Activated T-helper 1 cell treated with anti-CD3 and anti-CD28 coated beads, Interleukin-12 subunit alpha, Interleukin-12 subunit beta, Interleukin-2, Interleukin-4 antibody, amounts not matched to agents 30 ng/mL and 10 ng/mL and 1 ng/mL, durations not matched to agents 14 hours and 24 hours and 36 hours (primary cell): ENCODE measurements at regions not wholly inside any gene's neighbourhood (a gene's known extent, or its start where the extent isn't known, plus 50 kb on each side); places are given as distances from the start of the nearest gene placed in this dataset.
"Not testable (repeated sequence)": the region's sequence is repeated elsewhere in the genome, so short reads cannot be mapped to it uniquely, and the experiment has no call there.

Experiments
- DNase-seq: peaks from one replicate; pipeline ENCODE4 v3.0.0; 2021; ENCODE audit warnings: low spot score
- H3K27ac Mint-ChIP-seq: one replicate; pipeline ENCODE4 v1.8.0; 2021; ENCODE audit warnings: mild to moderate bottlenecking, mixed read lengths
- H3K27me3 Mint-ChIP-seq: one replicate; pipeline ENCODE4 v1.8.0; 2022; ENCODE audit warnings: mild to moderate bottlenecking, moderate library complexity, mixed read lengths; ENCODE audit not compliant: insufficient read depth
- H3K36me3 Mint-ChIP-seq: one replicate; pipeline ENCODE4 v1.8.0; 2021; ENCODE audit warnings: low read depth, mixed read lengths
- H3K4me1 Mint-ChIP-seq: one replicate; pipeline ENCODE4 v1.8.0; 2021; ENCODE audit warnings: low read depth, mixed read lengths
- H3K4me3 Mint-ChIP-seq: one replicate; pipeline ENCODE4 v1.8.0; 2021; ENCODE audit warnings: mild to moderate bottlenecking, moderate library complexity, mixed read lengths
- H3K9me3 Mint-ChIP-seq: one replicate; pipeline ENCODE4 v1.8.0; 2021; ENCODE audit warnings: mixed read lengths
- intact Hi-C: fragments of 100-400 bp; cut with micrococcal nuclease; formaldehyde crosslinking; loops from one replicate; pipeline ENCODE4 v1.15.1; 2024

DNA sequence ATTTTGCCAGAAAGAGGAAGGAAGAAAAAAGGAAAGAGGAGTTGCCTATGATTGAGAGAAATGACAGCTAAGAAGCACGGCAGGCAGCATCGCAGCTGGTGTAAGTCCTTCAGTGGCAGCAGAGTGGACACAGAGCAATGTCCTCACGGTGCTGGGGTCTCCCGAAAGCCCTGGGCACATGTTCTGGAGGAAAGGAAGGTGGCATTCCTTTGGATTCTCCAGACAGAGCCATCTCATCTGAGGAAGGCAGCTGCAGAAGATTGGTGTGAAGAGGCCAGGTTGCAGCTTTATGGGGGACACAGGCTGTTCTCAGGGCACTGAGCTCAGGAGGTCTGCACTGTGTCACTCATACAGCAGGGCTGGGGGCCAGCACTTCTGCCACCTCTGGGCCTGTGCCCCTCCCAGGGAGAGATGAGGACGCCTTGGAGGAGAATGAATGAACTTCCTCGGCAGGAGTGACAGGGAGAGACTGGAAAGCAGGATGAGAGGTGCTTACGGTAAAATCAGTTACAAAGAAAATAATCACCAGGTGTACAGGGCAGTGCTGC, 252.0 kb upstream of the MYT1L start:
- Mint-ChIP-seq H3K27me3 (no peaks in the 10 kb centered on the region), H3K9me3 (no peaks in the 10 kb centered on the region), H3K4me1 (no peaks in the 10 kb centered on the region), H3K4me3 (no peak overlapping the region), H3K36me3 (no peaks in the 10 kb centered on the region), H3K27ac (no peak overlapping the region)
- DNase-seq: no peak
- intact Hi-C loops: no loop called here

DNA sequence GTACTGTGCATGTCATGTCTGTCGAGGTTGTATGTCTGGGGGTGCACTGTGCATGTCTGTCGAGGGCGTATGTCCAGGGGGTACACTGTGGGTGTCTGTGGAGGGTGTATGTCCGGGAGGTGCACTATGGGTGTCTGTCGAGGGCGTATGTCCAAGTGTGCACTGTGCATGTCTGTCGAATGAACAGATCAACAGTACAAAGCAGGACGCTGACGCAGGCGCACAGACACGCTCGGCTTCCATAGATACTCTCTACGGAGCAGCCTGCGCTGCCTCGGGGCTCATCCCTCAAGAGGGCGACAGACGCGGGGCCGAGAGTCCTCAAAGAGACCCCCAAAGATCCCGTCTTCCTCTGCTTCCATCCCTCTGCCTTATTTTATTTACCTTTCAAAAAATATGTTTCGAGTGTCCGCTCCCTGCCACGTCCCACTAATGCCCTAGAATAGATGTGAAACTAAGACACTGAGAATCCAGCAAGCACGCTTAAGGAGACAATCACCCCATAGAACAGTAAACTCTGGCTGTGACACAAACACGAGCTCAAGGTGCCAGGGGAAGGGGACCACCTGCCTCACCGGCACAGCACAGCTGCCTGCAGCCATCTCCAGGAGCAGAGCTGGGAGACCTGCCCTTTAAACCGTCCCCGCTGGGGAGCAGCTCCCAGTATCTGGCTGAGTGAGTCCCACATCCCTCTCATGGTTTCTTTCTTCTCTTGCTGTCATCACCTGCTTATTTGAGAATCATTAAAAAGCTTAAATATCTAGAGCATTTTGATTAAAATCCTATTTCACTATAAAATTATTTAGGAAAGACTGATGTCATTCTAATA, 250.5 kb upstream of the MYT1L start:
- no peak for DNase-seq
- Mint-ChIP-seq H3K9me3 (no peaks in the 10 kb centered on the region), H3K4me3 (no peak overlapping the region)

DNA sequence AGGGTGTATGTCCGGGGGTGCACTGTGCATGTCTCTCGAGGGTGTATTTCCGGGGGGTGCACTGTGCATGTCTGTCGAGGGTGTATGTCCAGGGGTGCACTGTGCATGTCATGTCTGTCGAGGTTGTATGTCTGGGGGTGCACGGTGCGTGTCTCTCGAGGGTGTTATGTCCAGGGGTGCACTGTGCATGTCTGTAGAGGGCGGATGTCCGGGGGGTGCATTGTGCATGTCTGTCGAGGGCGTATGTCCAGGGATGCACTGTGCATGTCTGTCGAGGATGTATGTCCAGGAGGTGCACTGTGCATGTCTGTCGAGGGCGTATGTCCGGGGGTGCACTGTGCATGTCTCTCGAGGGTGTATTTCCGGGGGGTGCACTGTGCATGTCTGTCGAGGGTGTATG, 249.8 kb upstream of the MYT1L start:
- H3K36me3 Mint-ChIP-seq, H3K4me3 Mint-ChIP-seq, intact Hi-C loops, H3K9me3 Mint-ChIP-seq, H3K27me3 Mint-ChIP-seq, H3K4me1 Mint-ChIP-seq, H3K27ac Mint-ChIP-seq, DNase-seq: not testable (repeated sequence)

More for the DNA sequence above, 250.5 kb upstream of the MYT1L start:
- H3K36me3 Mint-ChIP-seq: no peaks in the 10 kb centered on the region
- no peaks in the 10 kb centered on the region for H3K27me3 Mint-ChIP-seq
- H3K4me1 Mint-ChIP-seq: no peaks in the 10 kb centered on the region
- intact Hi-C loops: no loop called here
- no peak overlapping the region for H3K27ac Mint-ChIP-seq

DNA sequence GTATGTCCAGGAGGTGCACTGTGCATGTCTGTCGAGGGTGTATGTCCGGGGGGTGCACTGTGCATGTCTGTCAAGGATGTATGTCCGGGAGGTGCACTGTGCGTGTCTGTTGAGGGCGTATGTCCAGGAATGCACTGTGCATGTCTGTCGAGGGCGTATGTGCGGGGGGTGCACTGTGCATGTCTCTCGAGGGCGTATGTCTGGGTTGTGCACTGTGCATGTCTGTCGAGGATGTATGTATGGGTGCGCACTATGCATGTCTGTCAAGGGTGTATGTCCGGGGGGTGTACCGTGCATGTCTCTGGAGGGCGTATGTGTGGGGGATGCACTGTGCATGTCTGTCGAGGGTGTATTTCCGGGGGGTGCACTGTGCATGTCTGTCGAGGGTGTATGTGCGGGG, 249.3 kb upstream of the MYT1L start:
- Mint-ChIP-seq H3K27me3 (no peaks in the 10 kb centered on the region), H3K36me3 (no peaks in the 10 kb centered on the region), H3K4me1 (no peaks in the 10 kb centered on the region), H3K4me3 (no peak overlapping the region), H3K9me3 (no peaks in the 10 kb centered on the region), H3K27ac (no peak overlapping the region)
- intact Hi-C loops: no loop called here
- no peak for DNase-seq

DNA sequence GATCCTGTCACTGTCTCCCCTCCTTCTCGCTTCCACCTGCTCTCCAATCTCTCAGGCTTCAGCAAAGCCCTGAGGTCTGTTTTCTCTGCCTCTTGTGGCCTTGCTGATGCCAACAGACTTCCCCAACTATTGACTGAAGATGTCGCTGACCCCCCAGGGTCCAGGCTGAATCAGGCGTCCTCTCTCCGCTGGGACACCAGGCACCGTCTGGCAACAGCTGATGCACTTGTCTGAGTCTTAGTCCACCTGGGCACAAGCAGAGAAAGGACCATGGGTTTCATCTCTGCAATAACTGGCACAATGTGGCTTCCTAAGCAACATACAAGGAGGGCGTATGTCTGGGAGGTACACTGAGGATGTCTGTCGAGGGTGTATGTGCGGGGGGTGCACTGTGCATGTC, 248.7 kb upstream of the MYT1L start:
- no peak overlapping the region for H3K27ac Mint-ChIP-seq
- H3K36me3 Mint-ChIP-seq: no peaks in the 10 kb centered on the region

DNA sequence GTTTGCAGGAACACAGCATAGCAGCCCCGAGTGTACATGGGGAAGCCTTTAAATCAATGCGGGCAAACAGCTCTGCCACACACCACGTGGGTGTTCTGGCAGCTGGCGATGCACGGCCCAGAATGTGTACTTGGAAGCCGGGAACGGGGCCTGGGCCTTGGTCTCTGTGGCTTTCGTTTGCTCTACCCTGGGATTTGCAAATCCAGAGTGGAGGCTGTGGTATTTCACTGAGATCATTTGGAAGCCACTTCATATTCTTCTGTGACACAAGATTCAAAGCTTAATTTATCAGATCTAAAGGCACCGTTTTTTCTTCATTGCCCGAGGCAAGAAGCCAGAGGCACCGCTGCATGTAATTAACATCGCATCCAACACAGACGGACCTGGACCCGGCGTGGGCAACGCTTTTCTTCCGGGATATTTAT, 246.3 kb upstream of the MYT1L start:
- no peak for DNase-seq
- Mint-ChIP-seq H3K9me3 (no peaks in the 10 kb centered on the region), H3K36me3 (no peaks in the 10 kb centered on the region), H3K4me1 (no peaks in the 10 kb centered on the region), H3K27ac (no peak overlapping the region), H3K27me3 (no peaks in the 10 kb centered on the region), H3K4me3 (no peak overlapping the region)
- intact Hi-C loops: no loop called here

More for the DNA sequence above, 248.7 kb upstream of the MYT1L start:
- Mint-ChIP-seq H3K9me3 (no peaks in the 10 kb centered on the region), H3K4me3 (no peak overlapping the region), H3K4me1 (no peaks in the 10 kb centered on the region), H3K27me3 (no peaks in the 10 kb centered on the region)
- intact Hi-C loops: no loop called here
- no peak for DNase-seq

DNA sequence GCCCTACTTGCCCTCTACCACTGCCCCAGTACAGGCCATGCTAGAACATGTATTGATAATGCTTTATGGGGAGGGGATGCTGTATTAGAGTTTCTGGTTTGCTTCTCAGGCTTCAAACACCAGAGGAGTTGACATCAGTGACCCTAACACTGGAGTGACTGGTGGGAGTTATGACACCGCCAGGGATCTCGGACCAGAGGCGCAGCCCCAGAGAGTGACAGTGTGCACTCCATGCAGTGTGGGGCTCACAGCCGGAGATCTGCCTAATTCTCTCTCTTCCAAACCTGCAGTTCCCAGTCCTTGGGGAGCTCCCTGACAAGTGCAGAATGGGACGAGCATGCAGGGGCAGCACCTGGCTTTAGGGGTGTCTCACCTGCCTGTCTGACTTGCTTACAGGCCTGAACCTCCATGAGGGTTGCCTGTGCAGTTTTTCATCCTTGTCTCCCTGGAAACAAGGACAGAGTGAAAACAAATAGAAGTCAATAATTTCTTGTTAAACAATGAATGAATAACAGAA, 244.9 kb upstream of the MYT1L start:
- Mint-ChIP-seq H3K4me1 (no peaks in the 10 kb centered on the region), H3K9me3 (no peaks in the 10 kb centered on the region), H3K27me3 (no peaks in the 10 kb centered on the region), H3K27ac (no peak overlapping the region), H3K36me3 (no peaks in the 10 kb centered on the region), H3K4me3 (no peak overlapping the region)
- intact Hi-C loops: no loop called here
- no peak for DNase-seq

DNA sequence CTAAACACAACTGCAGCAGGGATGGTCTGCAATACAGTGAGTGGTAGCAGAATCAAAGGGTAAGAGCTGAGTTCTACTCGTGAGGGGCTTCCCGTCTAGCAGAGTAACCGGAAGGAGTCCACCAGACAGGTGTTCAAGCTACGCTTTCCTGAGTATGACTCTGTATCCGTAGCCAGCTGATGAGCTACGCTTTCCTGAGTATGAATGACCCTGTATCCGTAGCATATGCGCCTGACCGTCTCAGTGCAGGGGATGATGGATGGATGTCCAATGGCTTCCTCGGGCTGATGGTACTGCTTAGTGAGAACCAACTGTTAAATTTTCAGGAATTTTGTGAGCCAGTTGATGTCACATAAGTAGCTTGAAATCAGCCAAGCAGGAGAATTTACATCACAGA, 244.1 kb upstream of the MYT1L start:
- Mint-ChIP-seq H3K27ac (no peak overlapping the region), H3K36me3 (no peaks in the 10 kb centered on the region), H3K4me1 (no peaks in the 10 kb centered on the region), H3K4me3 (no peak overlapping the region), H3K27me3 (no peaks in the 10 kb centered on the region), H3K9me3 (no peaks in the 10 kb centered on the region)
- no peak for DNase-seq
- intact Hi-C loops: no loop called here

DNA sequence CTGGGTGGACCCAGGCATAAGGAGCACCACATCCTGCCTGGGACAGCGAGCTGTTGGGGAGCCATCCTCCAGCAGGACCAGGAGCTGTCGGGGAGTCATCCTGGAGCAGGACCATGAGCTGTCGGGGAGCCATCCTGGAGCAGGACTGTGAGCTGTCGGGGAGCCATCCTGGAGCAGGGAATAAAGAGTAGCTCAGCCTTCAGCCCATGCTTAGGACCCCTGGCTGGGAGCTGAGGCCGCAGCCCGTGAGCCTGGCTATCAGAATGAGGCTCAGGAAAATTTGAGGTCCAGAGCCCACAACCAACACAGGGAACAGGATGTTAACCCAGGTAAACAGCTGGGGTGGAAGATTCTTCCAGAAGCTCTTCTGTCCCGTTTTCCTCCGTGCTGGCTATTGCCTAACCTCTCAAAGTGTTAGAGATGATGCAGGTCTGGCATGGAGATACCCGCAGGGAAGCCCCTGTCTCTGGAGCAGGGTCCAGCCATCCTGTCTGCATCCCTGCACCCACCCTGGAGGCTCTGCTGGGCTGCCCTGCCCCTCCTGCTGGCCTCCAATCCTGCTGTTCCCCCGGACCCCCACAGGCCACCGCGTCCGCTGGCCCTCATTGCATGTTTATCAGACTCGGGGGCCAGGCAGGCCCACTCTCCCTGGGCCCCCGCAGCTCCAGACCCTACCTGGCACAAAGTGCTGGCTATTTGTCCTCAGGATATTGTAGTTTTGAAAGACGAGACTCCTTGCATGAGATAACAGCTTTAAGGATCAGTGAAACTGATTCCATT, 243.5 kb upstream of the MYT1L start:
- H3K9me3 Mint-ChIP-seq: no peaks in the 10 kb centered on the region
- DNase-seq: no peak
- H3K4me3 Mint-ChIP-seq: no peak overlapping the region
- no peaks in the 10 kb centered on the region for H3K27me3 Mint-ChIP-seq
- no peak overlapping the region for H3K27ac Mint-ChIP-seq
- no peaks in the 10 kb centered on the region for H3K36me3 Mint-ChIP-seq
- no peaks in the 10 kb centered on the region for H3K4me1 Mint-ChIP-seq
- intact Hi-C loops: no loop called here

DNA sequence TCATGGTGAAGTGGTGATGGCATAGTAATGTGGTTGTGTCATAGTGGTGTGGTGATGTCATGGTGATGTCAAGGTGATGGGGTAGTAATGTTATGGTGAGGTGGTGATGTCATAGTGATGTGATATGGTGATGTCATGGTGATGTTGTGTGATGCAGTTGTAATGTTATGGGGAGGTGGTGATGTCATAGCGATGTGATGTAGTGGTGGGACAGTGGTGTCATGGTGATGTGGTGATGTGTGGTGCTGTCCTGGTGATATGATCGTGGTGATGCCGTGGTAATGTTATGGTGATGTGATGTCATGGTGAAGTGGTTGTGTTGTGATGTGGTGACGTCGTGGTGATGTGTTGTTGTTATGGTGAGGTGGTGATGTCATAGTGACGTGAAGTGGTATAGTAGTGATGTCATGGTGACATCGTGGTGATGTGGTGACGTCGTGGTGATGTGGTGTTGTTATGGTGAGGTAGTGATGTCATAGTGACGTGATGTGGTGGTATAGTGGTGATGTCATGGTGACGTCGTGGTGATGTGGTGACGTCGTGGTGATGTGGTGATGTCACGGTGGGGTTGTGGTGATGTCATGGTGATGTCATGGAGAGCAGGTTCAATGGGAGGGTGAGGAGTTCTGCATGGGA, 242.7 kb upstream of the MYT1L start:
- DNase-seq: no peak
- Mint-ChIP-seq H3K9me3 (no peaks in the 10 kb centered on the region), H3K27me3 (no peaks in the 10 kb centered on the region), H3K36me3 (no peaks in the 10 kb centered on the region), H3K27ac (no peak overlapping the region), H3K4me1 (no peaks in the 10 kb centered on the region), H3K4me3 (no peak overlapping the region)
- intact Hi-C loops: no loop called here

DNA sequence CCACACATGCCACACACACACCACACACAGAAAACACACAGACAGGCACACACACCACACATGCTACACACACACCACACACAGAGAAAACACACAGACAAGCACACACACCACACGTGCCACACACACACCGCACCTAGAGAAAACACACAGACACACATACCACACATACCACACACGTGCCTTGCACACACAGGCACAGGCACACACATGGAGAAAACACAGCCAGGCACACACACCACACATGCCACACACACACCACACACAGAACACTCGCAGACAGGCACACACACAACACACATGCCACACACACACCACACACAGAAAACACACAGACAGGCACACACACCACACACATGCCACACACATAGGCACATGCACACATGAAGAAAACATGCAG, 242.1 kb upstream of the MYT1L start:
- Mint-ChIP-seq H3K36me3 (no peaks in the 10 kb centered on the region), H3K4me1 (no peaks in the 10 kb centered on the region), H3K4me3 (no peak overlapping the region), H3K9me3 (no peaks in the 10 kb centered on the region), H3K27me3 (no peaks in the 10 kb centered on the region), H3K27ac (no peak overlapping the region)
- intact Hi-C loops: no loop called here
- no peak for DNase-seq

DNA sequence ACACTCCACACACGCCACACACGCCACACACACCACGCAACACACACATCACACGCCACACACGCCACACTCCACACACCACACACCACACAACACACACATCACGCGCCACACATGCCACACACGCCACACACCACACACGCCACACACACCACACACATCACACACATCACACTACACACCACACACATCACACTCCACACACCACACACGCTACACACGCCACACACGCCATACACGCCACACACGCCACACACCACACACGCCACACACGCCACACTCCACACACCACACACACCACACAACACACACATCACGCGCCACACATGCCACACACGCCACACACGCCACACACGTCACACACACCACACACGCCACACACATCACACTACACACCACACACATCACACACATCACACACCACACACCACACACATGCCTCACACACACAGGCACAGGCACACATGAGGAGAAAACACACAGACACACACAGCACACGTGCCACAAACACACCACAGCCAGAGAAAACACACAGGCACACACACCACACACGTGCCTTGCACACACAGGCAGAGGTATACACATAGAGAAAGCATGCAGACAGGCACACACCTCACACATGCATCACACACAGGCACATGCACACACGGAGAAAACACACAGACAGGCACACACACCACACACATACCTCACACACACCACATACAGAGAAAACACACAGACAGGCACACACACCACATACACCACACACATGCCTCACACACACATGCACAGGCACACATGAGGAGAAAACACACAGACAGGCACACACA, 241.5 kb upstream of the MYT1L start:
- no peak overlapping the region for H3K4me3 Mint-ChIP-seq
- intact Hi-C loops: no loop called here
- H3K9me3 Mint-ChIP-seq: no peaks in the 10 kb centered on the region
- DNase-seq: no peak
- no peaks in the 10 kb centered on the region for H3K4me1 Mint-ChIP-seq
- H3K27me3 Mint-ChIP-seq: no peaks in the 10 kb centered on the region
- H3K36me3 Mint-ChIP-seq: no peaks in the 10 kb centered on the region
- H3K27ac Mint-ChIP-seq: no peak overlapping the region
